K562 (cell line): ENCODE measurements at regions not wholly inside any gene's neighbourhood (a gene's known extent, or its start where the extent isn't known, plus 50 kb on each side); places are given as distances from the start of the nearest gene placed in this dataset.
A peak's percentile ranks its signal among the peaks of the same experiment; 100 is the strongest.

ENCODE experiments used
- CTCF ChIP-seq, 3 experiments: IDR thresholded peaks in 2 of 3; conservative IDR thresholded peaks in 1 of 3; 2 replicates each; pipeline ENCODE4 v1.5.1; 2011 to 2012; ENCODE audit warnings: low read length in 3 of 3, mild to moderate bottlenecking in 3 of 3, control low read depth in 2 of 3, improper control_type of control experiment in 1 of 3, inconsistent platforms in 1 of 3, low read depth in 1 of 3, mixed read lengths in 1 of 3, moderate library complexity in 1 of 3; ENCODE audit not compliant: insufficient read depth in 2 of 3
- CTCFL ChIP-seq: IDR thresholded peaks from 2 replicates; pipeline ENCODE4 v1.6.1; 2011; ENCODE audit warnings: borderline replicate concordance, low read depth, mild to moderate bottlenecking, moderate library complexity, low read length; ENCODE audit not compliant: insufficient read depth, poor library complexity, severe bottlenecking
- PBX2 ChIP-seq, 2 experiments: IDR thresholded peaks in 1 of 2; conservative IDR thresholded peaks in 1 of 2; 2 replicates each; pipeline ENCODE4 v1.6.1; 2016; ENCODE audit warnings: low read depth in 2 of 2, mild to moderate bottlenecking in 1 of 2, missing compliant biosample characterization in 1 of 2, missing genetic modification characterization in 1 of 2, moderate library complexity in 1 of 2
- TEAD4 ChIP-seq, 2 experiments: sonication (generic) in 1 of 2; formaldehyde crosslinking in 1 of 2; IDR thresholded peaks; 2 replicates each; pipeline versions ENCODE4 v1.6.1 to v1.8.0; 2012 to 2022; ENCODE audit warnings: borderline replicate concordance in 1 of 2, inconsistent platforms in 1 of 2, low read length in 1 of 2, mild to moderate bottlenecking in 1 of 2, missing genetic modification reagents in 1 of 2

DNA sequence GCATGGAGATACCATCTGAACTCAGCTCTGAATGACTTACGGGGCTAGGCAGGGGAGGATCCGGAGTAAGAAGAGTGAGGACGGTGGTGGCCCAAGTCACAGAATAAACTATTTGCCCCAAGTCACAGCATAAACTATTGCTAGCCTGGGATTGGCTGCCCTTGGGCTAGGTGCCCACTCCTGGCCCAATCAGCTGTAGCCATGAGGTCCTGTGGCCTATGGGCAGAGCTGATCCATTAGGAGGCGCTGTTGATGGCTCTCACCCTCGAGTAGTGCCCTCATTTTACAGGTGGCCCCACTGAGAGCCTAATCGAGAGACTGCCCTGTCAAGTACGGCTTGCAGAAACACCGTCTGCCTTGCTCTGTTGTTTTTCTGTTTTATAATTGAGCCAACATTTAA, 62.3 kb upstream of the ZNF423 start (continued):
- TF ChIP-seq CTCFL (peak; percentile 29), TEAD4 (IDR thresholded peaks at IDR 0.05; ENCODE audit: low read length) (no peak), TEAD4 (CRISPR knock-in tag; IDR thresholded peaks at IDR 0.05; ENCODE audit: borderline replicate concordance) (no peak), PBX2 (CRISPR knock-in tag; IDR thresholded peaks at IDR 0.05; ENCODE audit: low read depth) (no peak), PBX2 (tag; conservative IDR thresholded peaks at IDR 0.05; ENCODE audit: low read depth) (no peak), CTCF (IDR thresholded peaks at IDR 0.05 in 2 of 3, conservative IDR thresholded peaks at IDR 0.05 in 1 of 3; ENCODE audit: insufficient read depth in 2 of 3, low read depth in 1 of 3, low read length in 3 of 3) (peak; percentile 10 to 43 (median 21); a peak in 3 of 6 replicates)
- TF ChIP-seq, all 486 proteins: peak for 4
